RCC 7860 (cell line): ENCODE measurements at regions not wholly inside any gene's neighbourhood (a gene's known extent, or its start where the extent isn't known, plus 50 kb on each side); places are given as distances from the start of the nearest gene placed in this dataset.

Experiments used
- DNase-seq: peaks from one replicate; pipeline ENCODE4 v3.0.0-alpha.2; 2015; ENCODE audit warnings: low spot score
- FAIRE-seq: peaks from 2 replicates; lab custom pipeline; 2012; peaks lifted over from hg19 to GRCh38; lab: Jason Lieb, UNC

DNA sequence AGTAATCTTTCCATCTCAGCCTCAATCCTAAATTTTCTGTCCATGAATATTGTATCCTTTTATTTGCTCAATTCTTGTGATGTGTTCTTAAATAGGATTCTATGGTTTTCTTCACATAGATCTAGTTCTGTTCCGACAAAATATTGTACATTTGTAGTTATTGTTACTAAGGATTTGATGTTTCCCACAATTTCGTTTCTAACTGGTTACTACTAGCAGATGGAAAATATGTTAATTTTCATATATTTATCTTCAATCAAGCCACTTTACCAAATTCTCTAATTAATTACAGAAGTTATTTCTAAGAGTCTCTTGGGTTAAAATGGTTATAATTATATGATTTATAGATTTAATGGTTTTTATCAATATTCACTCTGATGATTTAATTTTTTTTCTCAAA lies 60.3 kb downstream of the SEC61B start:
- no peak for FAIRE-seq
- no peak for DNase-seq

- FAIRE-seq = no peak
- DNase-seq = no peak
These were observed 63.9 kb downstream of the SEC61B start for GRCh38 chr9:99285965-99286364.

DNA sequence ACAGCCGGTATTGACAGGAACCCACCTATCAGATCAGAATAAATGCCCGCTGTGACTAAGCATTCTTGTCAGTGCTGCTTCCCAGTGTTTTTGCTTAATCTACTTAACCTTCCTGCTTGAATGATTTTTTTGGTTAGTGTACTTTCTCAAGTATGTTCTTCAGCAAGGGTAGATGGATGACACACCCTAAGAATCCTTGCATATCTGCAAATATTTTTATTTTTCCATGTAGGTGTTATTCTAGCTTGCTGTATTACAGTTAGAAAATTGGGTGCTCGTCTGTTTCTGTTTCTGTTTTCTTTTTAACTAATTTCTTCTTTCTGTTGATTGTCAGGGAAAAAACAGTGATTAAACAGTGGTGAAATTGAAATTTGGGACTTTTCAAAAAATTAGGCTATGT lies 64.5 kb downstream of the SEC61B start:
- FAIRE-seq (no peak), DNase-seq (no peak)

DNA sequence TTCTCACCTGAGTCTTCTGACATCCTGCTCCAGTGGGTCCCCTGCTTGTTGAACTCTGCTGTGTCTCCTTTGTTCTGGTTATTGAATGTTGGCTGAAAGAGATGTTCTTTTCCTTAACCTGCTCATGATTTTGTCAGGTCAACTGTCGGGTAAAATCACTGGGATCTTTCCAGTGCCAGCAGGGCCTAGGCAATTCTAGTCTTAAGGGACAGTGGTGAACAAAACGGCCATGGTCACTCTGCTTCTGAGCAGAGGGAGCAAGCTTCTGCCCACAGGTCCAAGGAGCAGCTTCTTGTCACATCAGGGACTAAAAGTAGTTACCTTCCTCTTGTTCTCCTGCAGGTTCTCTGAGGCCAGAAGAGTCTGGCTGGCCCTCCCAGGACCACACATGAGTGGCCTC lies 65.6 kb downstream of the SEC61B start:
- FAIRE-seq (no peak), DNase-seq (no peak)

DNA sequence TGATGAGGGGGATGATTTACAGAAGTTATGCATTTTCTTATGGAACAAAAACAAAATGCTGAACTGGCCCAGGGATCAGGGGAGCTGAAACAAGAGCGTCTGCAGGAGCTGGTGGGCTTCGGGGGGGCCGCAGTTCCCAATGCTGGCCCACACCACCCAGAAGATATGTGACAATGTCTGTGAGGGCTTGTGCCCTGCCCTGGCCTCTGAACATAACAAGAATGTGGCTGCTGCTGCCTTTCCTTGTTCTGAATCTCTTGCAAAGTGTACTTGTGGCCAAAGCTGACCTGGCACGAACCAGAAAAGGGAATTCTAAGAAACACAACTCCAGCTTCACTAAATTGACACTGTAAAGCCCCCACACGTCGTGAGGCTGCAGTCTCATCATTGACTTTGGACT lies 66.7 kb downstream of the SEC61B start:
- DNase-seq (no peak), FAIRE-seq (no peak)

- no peak for DNase-seq
- no peak for FAIRE-seq
These were observed 72.9 kb downstream of the SEC61B start for GRCh38 chr9:99294850-99295461.

DNA sequence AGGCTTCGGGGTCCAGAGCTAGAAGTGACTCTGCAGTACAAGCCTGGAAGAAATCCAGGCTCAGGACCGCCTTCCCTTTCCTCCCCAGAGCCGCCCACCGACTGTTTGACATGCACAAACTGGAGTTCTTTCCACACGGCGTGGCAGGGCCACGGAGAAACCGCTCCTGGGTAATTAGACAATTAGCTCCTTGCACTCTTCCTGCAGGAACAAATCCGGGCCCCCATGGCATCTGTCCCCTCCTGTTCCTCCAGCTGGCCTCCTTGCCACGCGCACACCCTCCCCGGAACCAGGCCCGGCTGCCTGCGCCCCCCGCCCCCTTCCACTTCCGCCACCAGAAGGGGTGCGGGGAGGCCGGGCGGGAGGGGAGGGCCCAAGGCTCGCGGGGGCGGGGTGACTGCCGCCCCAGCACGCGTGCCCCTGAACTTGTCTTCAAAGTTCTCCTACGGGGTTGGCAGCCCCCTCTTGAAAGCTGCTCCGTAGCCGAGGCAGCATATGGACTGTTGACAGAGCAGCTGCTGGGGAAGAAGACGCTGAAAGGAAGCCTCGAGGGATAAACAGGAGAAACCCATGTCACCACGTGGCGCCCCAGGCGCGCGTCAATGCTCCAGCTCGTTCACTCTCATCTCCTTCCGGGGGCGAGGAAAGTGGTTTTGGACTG lies 74.3 kb downstream of the SEC61B start:
- DNase-seq (no peak), FAIRE-seq (no peak)

- FAIRE-seq (no peak), DNase-seq (no peak)
These were observed 76.5 kb downstream of the SEC61B start for GRCh38 chr9:99298614-99299013.

DNA sequence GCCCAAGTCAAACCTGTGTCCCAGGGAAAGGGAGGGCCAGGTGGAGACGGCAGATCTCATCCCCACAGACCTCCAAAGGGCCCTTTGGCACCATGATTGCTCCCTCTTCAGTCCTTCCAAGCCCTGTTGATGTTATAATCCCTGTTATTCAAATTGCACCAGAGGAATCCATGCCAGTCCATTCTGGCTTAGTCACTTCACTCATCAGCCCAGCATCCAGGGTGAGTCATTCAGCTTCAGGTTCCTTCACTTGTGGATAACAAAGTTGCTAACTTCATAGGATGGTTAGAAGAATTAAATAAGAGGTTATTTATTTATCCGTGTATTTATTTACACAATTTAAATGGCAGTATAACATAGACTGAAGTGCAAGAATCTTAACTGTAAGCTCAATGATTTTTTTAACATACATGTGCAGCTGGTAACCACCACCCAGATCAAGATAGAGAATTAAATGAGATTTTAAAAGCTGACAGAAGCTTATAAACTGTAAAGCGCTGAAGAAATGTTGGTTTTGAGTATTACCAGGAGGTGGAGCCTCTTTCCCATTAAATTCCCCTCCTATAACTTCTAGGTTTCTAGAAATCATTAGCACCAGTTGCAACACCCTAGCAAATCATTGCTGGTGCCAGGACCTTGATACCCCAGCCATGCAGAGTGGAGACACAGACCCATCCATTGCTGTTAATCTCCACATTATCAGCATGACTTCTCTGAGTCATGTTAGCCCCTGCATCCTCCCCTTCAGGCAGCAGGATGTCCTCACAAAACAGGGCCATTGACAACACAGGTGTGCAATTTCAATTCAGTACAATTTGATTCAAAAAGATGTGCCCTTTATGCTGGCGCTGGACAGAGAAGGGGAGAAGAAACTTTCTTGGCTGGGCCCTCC lies 77.4 kb downstream of the SEC61B start:
- FAIRE-seq (peak; percentile 33), DNase-seq (peak; percentile 36)

DNA sequence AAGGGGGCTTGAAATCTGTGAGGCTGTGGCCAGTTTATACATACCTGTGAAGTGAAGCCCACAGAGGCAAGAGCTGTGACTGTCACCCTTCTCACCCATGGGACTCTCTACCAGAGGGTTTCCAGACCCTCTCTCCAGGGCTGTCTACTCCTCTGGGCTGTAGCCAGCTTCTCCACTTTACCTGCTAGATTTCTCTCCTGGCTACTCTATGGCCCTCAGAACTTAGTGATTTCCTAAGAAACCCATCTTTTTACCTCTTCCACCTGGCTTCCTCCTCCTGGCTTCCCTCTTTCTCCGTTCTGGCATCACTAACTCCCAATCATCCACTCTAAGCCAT lies 78.0 kb downstream of the SEC61B start:
- DNase-seq (no peak), FAIRE-seq (no peak)

- FAIRE-seq = no peak
These were observed 78.5 kb downstream of the SEC61B start for GRCh38 chr9:99300603-99301002.

GRCh38 chr9:99303177-99303576 lies 81.1 kb downstream of the SEC61B start:
- DNase-seq (no peak), FAIRE-seq (no peak)

More at GRCh38 chr9:99300603-99301002, 78.5 kb downstream of the SEC61B start:
- DNase-seq = no peak

- FAIRE-seq (no peak), DNase-seq (no peak)
These were observed 83.0 kb downstream of the SEC61B start for GRCh38 chr9:99305124-99305523.

DNA sequence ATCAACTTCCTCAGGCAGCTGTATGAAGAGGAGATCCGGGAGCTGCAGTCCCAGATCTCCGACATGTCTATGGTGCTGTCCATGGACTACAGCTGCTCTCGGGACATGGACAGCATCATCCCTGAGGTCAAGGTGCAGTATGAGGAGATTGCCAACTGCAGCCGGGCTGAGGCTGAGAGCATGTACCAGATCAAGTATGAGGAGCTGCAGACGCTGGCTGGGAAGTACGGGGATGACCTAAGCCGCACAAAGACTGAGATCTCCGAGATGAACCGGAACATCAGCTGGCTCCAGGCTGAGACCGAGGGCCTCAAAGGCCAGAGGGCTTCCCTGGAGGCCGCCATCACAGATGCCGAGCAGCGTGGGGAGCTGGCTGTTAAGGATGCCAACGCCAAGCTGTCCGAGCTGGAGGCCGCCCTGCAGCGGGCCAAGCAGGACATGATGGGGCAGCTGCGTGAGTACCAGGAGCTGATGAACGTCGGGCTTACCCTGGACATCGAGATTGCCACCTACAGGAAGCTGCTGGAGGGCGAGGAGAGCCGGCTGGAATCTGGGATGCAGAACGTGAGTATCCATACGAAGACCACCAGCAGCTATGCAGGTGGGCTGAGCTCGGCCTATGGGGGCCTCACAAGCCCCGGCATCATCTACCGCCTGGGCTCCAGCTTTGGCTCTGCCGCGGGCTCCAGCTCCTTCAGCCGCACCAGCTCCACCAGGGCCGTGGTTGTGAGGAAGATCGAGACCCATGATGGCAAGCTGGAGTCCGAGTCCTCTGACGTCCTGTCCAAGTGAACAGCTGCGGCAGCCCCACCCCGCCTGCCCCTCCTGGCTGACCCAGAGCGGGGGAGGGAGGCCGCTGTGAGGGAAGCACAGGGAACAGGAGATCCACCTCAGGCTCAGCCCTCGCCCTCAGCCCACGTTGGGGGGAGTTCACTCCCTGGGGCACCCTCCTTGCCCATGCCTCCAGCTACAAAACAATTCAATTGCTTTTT lies 84.0 kb downstream of the SEC61B start:
- FAIRE-seq (no peak), DNase-seq (no peak)

DNA sequence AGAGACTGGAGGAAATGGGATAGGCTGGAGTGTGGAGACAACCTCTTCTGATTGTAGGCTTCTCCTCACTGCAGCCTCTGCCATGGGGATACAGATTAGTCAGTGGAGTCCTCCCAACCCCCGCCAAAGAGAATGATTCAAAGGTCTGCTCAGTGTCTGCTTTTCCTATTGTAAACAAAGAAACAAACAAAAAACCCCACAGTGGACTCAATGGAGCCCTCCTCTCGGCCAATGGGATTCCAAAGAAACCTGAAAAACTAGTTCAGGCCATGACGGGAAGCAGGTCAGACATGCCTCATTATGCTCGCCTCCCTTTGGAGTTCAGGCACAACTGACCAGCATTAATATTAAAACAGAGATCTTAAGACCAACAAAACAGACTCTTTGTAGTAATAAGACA lies 85.8 kb downstream of the SEC61B start:
- FAIRE-seq (no peak), DNase-seq (no peak)

- DNase-seq = no peak
- FAIRE-seq = no peak
These were observed 87.3 kb downstream of the SEC61B start for GRCh38 chr9:99309141-99309939.

DNA sequence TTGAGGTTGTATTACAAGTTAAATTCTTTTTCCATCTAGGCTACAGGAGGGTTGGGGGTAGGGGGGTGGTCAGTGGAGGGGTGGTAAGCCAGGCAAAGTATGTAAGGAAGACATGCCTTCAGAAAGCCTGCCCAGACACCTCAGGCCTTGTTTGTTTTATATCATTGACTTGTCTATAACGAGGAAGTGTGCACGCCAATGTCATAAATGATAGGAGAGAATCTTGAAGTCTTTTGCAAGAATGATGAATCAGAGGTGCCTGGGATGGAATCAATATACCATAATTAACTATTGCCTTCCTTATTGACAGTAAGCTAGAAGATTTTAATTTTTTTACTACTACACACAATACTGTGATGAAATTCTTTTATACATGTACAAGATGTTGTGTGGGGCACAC lies 90.7 kb downstream of the SEC61B start:
- no peak for FAIRE-seq

DNA sequence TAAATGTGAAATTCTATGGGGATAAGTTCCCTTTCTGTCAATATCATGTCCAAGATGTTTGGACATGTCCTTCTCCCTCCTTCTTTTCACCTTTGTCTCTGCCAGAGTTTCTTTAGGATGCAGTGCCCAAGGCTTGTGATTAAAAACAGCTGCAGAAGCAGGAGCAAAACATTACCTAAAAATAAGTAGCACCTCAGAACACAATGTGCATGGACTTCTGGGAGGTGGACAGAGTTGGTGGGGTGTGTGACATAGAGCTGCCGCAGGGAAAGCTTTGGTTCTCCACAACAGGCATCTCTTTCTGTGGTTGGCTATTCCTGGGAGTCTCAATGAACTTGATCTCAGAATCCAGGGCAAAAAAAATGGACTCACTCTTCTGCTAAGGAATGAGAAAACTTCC lies 97.0 kb downstream of the SEC61B start:
- FAIRE-seq (no peak), DNase-seq (no peak)

More for the DNA sequence above, 90.7 kb downstream of the SEC61B start:
- no peak for DNase-seq

DNA sequence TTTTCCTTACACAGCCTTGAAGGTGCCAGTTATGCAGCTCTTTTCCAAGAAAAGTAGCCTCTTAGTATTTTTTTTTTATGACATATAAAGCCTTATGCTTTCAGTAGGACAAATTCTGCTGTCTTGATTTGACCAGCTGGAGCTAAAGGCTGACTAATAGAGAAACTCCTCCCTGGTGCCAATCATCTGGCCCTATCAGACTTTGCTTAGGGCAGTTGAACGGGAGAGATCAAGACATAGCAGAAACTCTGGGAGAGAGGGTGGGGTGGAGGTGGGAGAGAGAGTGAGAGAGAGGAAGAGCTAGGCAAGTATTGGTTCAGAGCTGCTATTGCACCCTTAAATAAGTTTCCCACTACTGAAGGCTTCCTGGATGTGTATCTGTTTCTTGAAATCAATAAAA lies 100.2 kb downstream of the SEC61B start:
- no peak for FAIRE-seq

More for the DNA sequence above, 100.2 kb downstream of the SEC61B start:
- no peak for DNase-seq
